GM21528 (cell line): ENCODE measurements at regions not wholly inside any gene's neighbourhood (a gene's known extent, or its start where the extent isn't known, plus 50 kb on each side); places are given as distances from the start of the nearest gene placed in this dataset.

Experiments used
- ATAC-seq: cut with Tn5 transposase; IDR thresholded peaks from one replicate; pipeline ENCODE4 v1.9.1; 2021; ENCODE audit warnings: mild to moderate bottlenecking, moderate library complexity; ENCODE audit not compliant: unreplicated experiment, low FRiP score

DNA sequence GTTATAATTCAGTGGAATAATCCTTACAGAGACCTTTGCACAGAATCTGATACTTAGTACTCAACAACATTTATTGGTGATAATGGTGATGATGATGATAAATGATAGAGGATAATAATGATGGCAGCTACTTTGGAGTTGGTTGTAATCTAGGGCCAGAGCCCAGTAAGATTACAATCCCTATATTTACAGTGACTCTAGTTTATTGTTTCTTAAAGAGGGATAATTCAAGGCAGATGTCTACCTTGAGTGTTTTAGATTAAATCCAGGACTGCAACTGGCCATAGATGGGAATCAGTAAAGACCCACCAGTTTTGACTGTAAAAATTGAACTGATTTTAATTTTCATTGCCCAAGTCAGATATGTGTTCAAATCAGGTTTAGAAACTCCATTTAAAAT, 813.9 kb upstream of the CNTNAP5 start:
- ATAC-seq, result no peak

DNA sequence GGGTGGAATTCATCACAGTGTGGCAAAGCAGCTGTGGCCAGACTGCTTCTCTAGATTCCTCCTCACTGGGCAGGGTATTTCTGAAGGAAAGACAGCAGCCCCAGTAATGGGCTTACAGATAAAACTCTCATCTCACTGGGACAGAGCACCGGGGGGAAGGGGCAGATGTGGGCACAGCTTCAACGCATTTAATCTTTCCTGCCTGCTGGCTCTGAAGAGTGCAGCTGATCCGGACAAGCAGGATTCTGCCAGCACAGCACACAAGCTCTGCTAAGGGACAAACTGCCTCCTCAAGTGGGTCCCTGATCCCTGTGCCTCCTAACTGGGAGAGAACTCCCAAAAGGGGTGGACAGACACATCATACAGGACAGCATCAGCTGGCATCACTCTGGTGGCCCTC, 779.9 kb upstream of the CNTNAP5 start:
- no peak for ATAC-seq

DNA sequence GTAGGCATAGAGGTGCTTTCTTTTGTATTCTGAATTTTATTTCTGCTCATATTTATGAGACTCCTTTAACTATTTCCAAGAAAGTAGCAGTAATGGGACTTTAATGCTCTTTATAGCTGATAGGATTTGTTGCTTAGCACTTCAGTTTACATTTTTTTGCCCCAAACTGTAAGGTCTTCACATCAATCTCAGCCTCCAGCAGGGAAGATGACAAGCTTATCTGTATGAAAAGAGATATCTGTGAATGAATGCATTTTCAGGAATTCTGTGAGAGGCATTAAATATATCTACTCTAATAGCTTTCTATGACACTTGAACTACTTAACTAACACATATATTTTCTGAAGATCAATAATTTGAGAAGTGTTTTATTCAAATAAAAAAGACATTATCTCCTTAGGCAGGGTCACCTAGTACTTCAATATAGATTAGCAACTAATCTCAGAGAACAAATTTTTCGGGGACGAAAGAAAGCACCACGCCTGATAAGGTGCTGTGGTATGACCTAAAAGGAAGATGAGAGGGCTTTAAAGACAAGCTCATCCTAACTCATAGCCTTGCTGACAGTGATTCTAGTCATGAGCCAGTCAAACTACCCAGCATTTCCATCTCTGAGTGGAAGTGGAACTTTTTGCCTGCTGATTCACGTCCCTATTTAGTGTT, 766.1 kb upstream of the CNTNAP5 start:
- no peak for ATAC-seq

DNA sequence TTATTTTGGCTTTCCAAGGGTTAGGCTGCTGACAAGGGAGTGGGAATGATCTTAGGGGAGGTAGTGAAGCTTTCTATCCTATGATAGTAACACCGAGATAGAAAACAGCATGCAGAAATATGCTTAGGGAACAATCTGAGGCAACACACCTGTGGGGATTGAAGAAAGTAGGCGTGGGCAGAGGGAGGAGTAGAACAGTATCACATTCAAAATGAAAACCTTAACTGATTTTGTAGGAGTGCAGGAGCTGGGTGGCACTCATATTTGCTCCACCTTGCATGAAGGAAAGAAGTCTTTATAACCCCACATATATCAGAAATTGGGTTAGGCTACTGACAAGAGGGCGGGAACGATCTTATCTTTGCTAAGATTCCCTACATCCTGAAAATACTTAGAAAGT, 762.2 kb upstream of the CNTNAP5 start:
- ATAC-seq, result no peak

GRCh38 chr2:123283431-123283830, 741.7 kb upstream of the CNTNAP5 start:
- ATAC-seq, result no peak

DNA sequence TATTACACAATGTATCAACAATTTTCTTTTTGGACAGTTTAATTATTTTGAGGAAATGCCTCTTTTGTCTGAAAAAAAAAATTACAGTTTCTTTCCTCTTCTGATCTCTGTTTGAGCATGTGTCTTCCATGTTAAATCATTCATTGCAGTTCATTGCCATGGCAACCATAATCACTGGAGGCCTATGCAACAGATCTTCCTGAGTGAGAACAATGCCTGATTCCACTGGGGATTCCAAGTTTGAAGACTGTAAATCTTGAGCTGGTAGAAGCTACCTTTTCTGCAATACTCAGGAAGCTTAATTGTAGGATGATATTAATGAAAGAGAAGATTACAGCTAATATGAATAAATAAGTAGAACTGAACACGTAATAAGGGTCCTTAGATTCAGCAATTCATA, 721.4 kb upstream of the CNTNAP5 start:
- ATAC-seq, result no peak
